GM10248 (cell line): ENCODE measurements at regions not wholly inside any gene's neighbourhood (a gene's known extent, or its start where the extent isn't known, plus 50 kb on each side); places are given as distances from the start of the nearest gene placed in this dataset.

ENCODE experiments used
- CTCF ChIA-PET: fragments of 300-600 bp; sonication (Branson Sonifier 250); formaldehyde crosslinking; extraction: SDS; loops from one replicate; lab custom pipeline; 2021; ENCODE audit warnings: antibody characterized with exemption; lab: Yijun Ruan, JAX
- POLR2A ChIA-PET: fragments of 350-650 bp; sonication (Branson Sonifier 250); formaldehyde crosslinking; extraction: SDS; loops from one replicate; lab custom pipeline; 2020; ENCODE audit warnings: antibody characterized with exemption; lab: Yijun Ruan, JAX
- DNase-seq: peaks from one replicate; pipeline ENCODE4 v3.0.0; 2012; ENCODE audit errors: extremely low spot score
- CTCF ChIP-seq: IDR thresholded peaks from 2 replicates; pipeline ENCODE4 v1.5.1; 2012; ENCODE audit warnings: mild to moderate bottlenecking, low read depth; ENCODE audit errors: extremely low read depth, missing control alignments, control extremely low read depth

- ChIA-PET CTCF (interaction anchor here (5.0 kb wide), 1 partner anchor 12 kb away, joined by 16 read pairs; no protein-coding TSS in a partner anchor), POLR2A (interaction anchor here (0.6 kb wide), 1 partner anchor 305 kb away, joined by 3 read pairs; no protein-coding TSS in a partner anchor)
- no peak for TF ChIP-seq CTCF
- no peak for DNase-seq
Observed at GRCh38 chr12:74985986-74986319, 223.7 kb downstream of the KCNC2 start.

- DNase-seq, result no peak
- TF ChIP-seq CTCF, result no peak
- CTCF ChIA-PET, result no interaction called here
- POLR2A ChIA-PET, result no interaction called here
Observed at GRCh38 chr12:74988156-74988555, 221.5 kb downstream of the KCNC2 start.
